ENCODE measurements at regions not wholly inside any gene's neighbourhood (a gene's known extent, or its start where the extent isn't known, plus 50 kb on each side); places are given as distances from the start of the nearest gene placed in this dataset.

DNA sequence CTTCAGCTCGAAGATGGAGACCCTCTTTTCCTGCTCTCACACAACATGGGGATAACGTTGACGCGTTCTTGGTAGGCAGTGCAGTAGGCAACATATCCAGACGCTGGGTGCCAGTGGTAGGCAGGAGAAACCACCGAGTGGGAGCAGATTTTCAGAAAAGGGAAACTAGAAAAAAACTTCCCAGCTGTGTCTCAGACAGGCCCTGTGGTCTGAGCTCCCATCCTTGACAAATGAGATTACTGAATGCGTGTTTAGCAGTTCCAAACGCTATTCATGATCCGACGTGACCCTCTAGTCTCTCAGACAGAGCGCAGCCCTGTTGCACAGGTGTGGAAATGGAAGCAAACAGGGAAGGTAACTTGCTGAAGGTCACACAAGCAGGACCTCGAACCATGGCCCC, 83.9 kb upstream of the DUSP22 start:
- Mint-ChIP-seq H3K9me3 (peaks cover under 1 to 4% of the 10 kb centered on the region in 2 experiments; a peak in 3 of 5 replicates), H3K4me1 (peaks cover 6 to 9% of the 10 kb centered on the region in 2 experiments), H3K27ac (no peak overlapping the region), H3K27me3 (ENCODE audit: low read depth) (peaks cover 16% of the 10 kb centered on the region), H3K36me3 (ENCODE audit: insufficient read depth in 1 of 3, low read depth in 3 of 3) (peaks cover 0 to 2% (median under 1%) of the 10 kb centered on the region in 3 experiments; a peak in 3 of 7 replicates), H3K4me3 (no peak overlapping the region)
- Histone ChIP-seq H2BK5ac (ENCODE audit: insufficient read length, low read length) (no peak overlapping the region), H3K27me3 (ENCODE audit: insufficient read depth, low read length) (no peaks in the 10 kb centered on the region), H3K4ac (ENCODE audit: low read depth, low read length) (no peak overlapping the region), H2AFZ (ENCODE audit: low read length) (no peak overlapping the region), H4K5ac (ENCODE audit: insufficient read length, low read depth, low read length) (no peak overlapping the region), H2BK20ac (ENCODE audit: low read depth, low read length, poor library complexity, severe bottlenecking) (no peak overlapping the region), H3K4me1 (ENCODE audit: insufficient read depth, low read length) (no peaks in the 10 kb centered on the region), H3K14ac (ENCODE audit: insufficient read depth, low read length) (no peak overlapping the region), H2AK5ac (ENCODE audit: insufficient read length, low read length) (no peak overlapping the region), H4K91ac (ENCODE audit: insufficient read length, low read depth, low read length) (no peak overlapping the region), H2BK120ac (ENCODE audit: low read depth, low read length, poor library complexity, severe bottlenecking) (no peak overlapping the region), H3K56ac (ENCODE audit: insufficient read length, low read depth, low read length) (no peak overlapping the region), H4K20me1 (ENCODE audit: control insufficient read depth, insufficient read depth, insufficient read length) (no peaks in the 10 kb centered on the region), H2BK12ac (ENCODE audit: insufficient read length, low read depth, low read length) (no peak overlapping the region), H3K18ac (ENCODE audit: insufficient read length, low read depth, low read length) (no peak overlapping the region), H3K79me1 (ENCODE audit: insufficient read depth, low read depth, low read length, poor library complexity, severe bottlenecking) (no peaks in the 10 kb centered on the region), H3K79me2 (ENCODE audit: insufficient read depth, low read length) (no peaks in the 10 kb centered on the region), H3K23me2 (ENCODE audit: insufficient read length, low read depth, low read length, poor library complexity, severe bottlenecking) (no peaks in the 10 kb centered on the region), H4K8ac (replicated peaks; ENCODE audit: insufficient read length, low read depth, low read length) (no peak overlapping the region), H3T11ph (ENCODE audit: low read length) (no peak overlapping the region), H3K27ac (ENCODE audit: insufficient read length, low read depth, low read length) (no peak overlapping the region), H3K9me3 (ENCODE audit: control insufficient read depth, low read depth, low read length) (no peaks in the 10 kb centered on the region), H3K4me2 (ENCODE audit: insufficient read depth, insufficient read length, low read length) (no peak overlapping the region), H3K23ac (ENCODE audit: insufficient read length, low read depth, low read length) (no peak overlapping the region), H3K9ac (ENCODE audit: extremely low read depth, insufficient read length, low read length) (no peak overlapping the region), H2BK15ac (ENCODE audit: low read depth, low read length) (no peak overlapping the region)
- DNase-seq, result no peak
- TF ChIP-seq, protein P1, sequence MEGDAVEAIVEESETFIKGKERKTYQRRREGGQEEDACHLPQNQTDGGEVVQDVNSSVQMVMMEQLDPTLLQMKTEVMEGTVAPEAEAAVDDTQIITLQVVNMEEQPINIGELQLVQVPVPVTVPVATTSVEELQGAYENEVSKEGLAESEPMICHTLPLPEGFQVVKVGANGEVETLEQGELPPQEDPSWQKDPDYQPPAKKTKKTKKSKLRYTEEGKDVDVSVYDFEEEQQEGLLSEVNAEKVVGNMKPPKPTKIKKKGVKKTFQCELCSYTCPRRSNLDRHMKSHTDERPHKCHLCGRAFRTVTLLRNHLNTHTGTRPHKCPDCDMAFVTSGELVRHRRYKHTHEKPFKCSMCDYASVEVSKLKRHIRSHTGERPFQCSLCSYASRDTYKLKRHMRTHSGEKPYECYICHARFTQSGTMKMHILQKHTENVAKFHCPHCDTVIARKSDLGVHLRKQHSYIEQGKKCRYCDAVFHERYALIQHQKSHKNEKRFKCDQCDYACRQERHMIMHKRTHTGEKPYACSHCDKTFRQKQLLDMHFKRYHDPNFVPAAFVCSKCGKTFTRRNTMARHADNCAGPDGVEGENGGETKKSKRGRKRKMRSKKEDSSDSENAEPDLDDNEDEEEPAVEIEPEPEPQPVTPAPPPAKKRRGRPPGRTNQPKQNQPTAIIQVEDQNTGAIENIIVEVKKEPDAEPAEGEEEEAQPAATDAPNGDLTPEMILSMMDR (conservative IDR thresholded peaks at IDR 0.05), result no peak
- WGBS (ENCODE audit: extremely low coverage, insufficient read length, low lambda C conversion rate), result no CpG with 5 or more reads among the region's 12 CpGs
